ENCODE measurements at regions not wholly inside any gene's neighbourhood (a gene's known extent, or its start where the extent isn't known, plus 50 kb on each side); places are given as distances from the start of the nearest gene placed in this dataset.

- DNase-seq (ENCODE audit: low read depth), result no peak
- no peak overlapping the region for H3K4me3 ChIP-seq (replicated peaks; ENCODE audit: low read depth, low read length)
- TF ChIP-seq CTCF (IDR thresholded peaks at IDR 0.05; ENCODE audit: low read length, missing control alignments), result no peak
These were observed 318.9 kb upstream of the CHRM3 start for GRCh38 chr1:239067480-239067879.

GRCh38 chr1:239067058-239067457 lies 319.3 kb upstream of the CHRM3 start:
- no peak for TF ChIP-seq CTCF (IDR thresholded peaks at IDR 0.05; ENCODE audit: low read length, missing control alignments)
- no peak overlapping the region for H3K4me3 ChIP-seq (replicated peaks; ENCODE audit: low read depth, low read length)
- DNase-seq (ENCODE audit: low read depth), result no peak

- no peak for TF ChIP-seq CTCF (IDR thresholded peaks at IDR 0.05; ENCODE audit: low read length, missing control alignments)
- no peak for DNase-seq (ENCODE audit: low read depth)
These were observed 324.6 kb upstream of the CHRM3 start for GRCh38 chr1:239061770-239062169.

GRCh38 chr1:239058190-239058589 lies 328.2 kb upstream of the CHRM3 start:
- H3K4me3 ChIP-seq (replicated peaks; ENCODE audit: low read depth, low read length), result no peak overlapping the region
- TF ChIP-seq CTCF (IDR thresholded peaks at IDR 0.05; ENCODE audit: low read length, missing control alignments), result no peak
- DNase-seq (ENCODE audit: low read depth), result no peak

More at GRCh38 chr1:239061770-239062169, 324.6 kb upstream of the CHRM3 start:
- no peak overlapping the region for H3K4me3 ChIP-seq (replicated peaks; ENCODE audit: low read depth, low read length)

- peak; percentile 21 for DNase-seq (ENCODE audit: low read depth)
- H3K4me3 ChIP-seq (replicated peaks; ENCODE audit: low read depth, low read length), result no peak overlapping the region
- no peak for TF ChIP-seq CTCF (IDR thresholded peaks at IDR 0.05; ENCODE audit: low read length, missing control alignments)
These were observed 329.4 kb upstream of the CHRM3 start for GRCh38 chr1:239056940-239057339.

GRCh38 chr1:239053279-239053678 lies 333.1 kb upstream of the CHRM3 start:
- no peak for DNase-seq (ENCODE audit: low read depth)
- no peak for TF ChIP-seq CTCF (IDR thresholded peaks at IDR 0.05; ENCODE audit: low read length, missing control alignments)
- H3K4me3 ChIP-seq (replicated peaks; ENCODE audit: low read depth, low read length), result no peak overlapping the region

- no peak for TF ChIP-seq CTCF (IDR thresholded peaks at IDR 0.05; ENCODE audit: low read length, missing control alignments)
- no peak for DNase-seq (ENCODE audit: low read depth)
- H3K4me3 ChIP-seq (replicated peaks; ENCODE audit: low read depth, low read length), result no peak overlapping the region
These were observed 336.8 kb upstream of the CHRM3 start for GRCh38 chr1:239049571-239049970.

Measured in fibroblast of pulmonary artery (primary cell).